ENCODE measurements at regions not wholly inside any gene's neighbourhood (a gene's known extent, or its start where the extent isn't known, plus 50 kb on each side); places are given as distances from the start of the nearest gene placed in this dataset.

GRCh38 chr11:120004723-120005122 lies 133.2 kb downstream of the TRIM29 start:
- Mint-ChIP-seq H3K27me3 (ENCODE audit: low read depth) (peaks cover 62% of the 10 kb centered on the region), H3K9me3 (ENCODE audit: low read depth) (peaks cover 3% of the 10 kb centered on the region), H3K4me1 (ENCODE audit: low read depth) (no peaks in the 10 kb centered on the region), H3K4me3 (ENCODE audit: unreplicated experiment) (no peak overlapping the region), H3K27ac (ENCODE audit: unreplicated experiment) (no peak overlapping the region), H3K36me3 (ENCODE audit: low read depth) (no peaks in the 10 kb centered on the region)
- DNase-seq (ENCODE audit: low spot score), result no peak
- TF ChIP-seq CTCF (IDR thresholded peaks at IDR 0.05), result no peak

- TF ChIP-seq CTCF (IDR thresholded peaks at IDR 0.05), result no peak
- Mint-ChIP-seq H3K4me1 (ENCODE audit: low read depth) (no peaks in the 10 kb centered on the region), H3K27me3 (ENCODE audit: low read depth) (peaks cover 45% of the 10 kb centered on the region), H3K36me3 (ENCODE audit: low read depth) (no peaks in the 10 kb centered on the region), H3K9me3 (ENCODE audit: low read depth) (peaks cover 3% of the 10 kb centered on the region), H3K27ac (ENCODE audit: unreplicated experiment) (no peak overlapping the region), H3K4me3 (ENCODE audit: unreplicated experiment) (no peak overlapping the region)
- no peak for DNase-seq (ENCODE audit: low spot score)
These were observed 136.5 kb downstream of the TRIM29 start for GRCh38 chr11:120001178-120002090.

GRCh38 chr11:119999220-119999619 lies 138.7 kb downstream of the TRIM29 start:
- Mint-ChIP-seq H3K4me3 (ENCODE audit: unreplicated experiment) (no peak overlapping the region), H3K9me3 (ENCODE audit: low read depth) (peaks cover 3% of the 10 kb centered on the region), H3K27ac (ENCODE audit: unreplicated experiment) (no peak overlapping the region), H3K27me3 (ENCODE audit: low read depth) (peaks cover 52% of the 10 kb centered on the region), H3K36me3 (ENCODE audit: low read depth) (no peaks in the 10 kb centered on the region), H3K4me1 (ENCODE audit: low read depth) (no peaks in the 10 kb centered on the region)
- no peak for DNase-seq (ENCODE audit: low spot score)
- TF ChIP-seq CTCF (IDR thresholded peaks at IDR 0.05), result no peak

- Mint-ChIP-seq H3K27me3 (ENCODE audit: low read depth) (peaks cover 41% of the 10 kb centered on the region), H3K9me3 (ENCODE audit: low read depth) (peaks cover 3% of the 10 kb centered on the region), H3K36me3 (ENCODE audit: low read depth) (no peaks in the 10 kb centered on the region), H3K4me1 (ENCODE audit: low read depth) (no peaks in the 10 kb centered on the region), H3K27ac (ENCODE audit: unreplicated experiment) (no peak overlapping the region), H3K4me3 (ENCODE audit: unreplicated experiment) (no peak overlapping the region)
- DNase-seq (ENCODE audit: low spot score), result no peak
- TF ChIP-seq CTCF (IDR thresholded peaks at IDR 0.05), result no peak
These were observed 141.4 kb downstream of the TRIM29 start for GRCh38 chr11:119996556-119996955.

- no peaks in the 10 kb centered on the region for H3K4me1 Mint-ChIP-seq (ENCODE audit: low read depth)
- H3K27me3 Mint-ChIP-seq (ENCODE audit: low read depth), result peaks cover 38% of the 10 kb centered on the region
- H3K27ac Mint-ChIP-seq (ENCODE audit: unreplicated experiment), result no peak overlapping the region
- TF ChIP-seq CTCF (IDR thresholded peaks at IDR 0.05), result no peak
- no peak for DNase-seq (ENCODE audit: low spot score)
- no peaks in the 10 kb centered on the region for H3K36me3 Mint-ChIP-seq (ENCODE audit: low read depth)
- no peak overlapping the region for H3K4me3 Mint-ChIP-seq (ENCODE audit: unreplicated experiment)
- H3K9me3 Mint-ChIP-seq (ENCODE audit: low read depth), result peaks cover 3% of the 10 kb centered on the region
These were observed 142.0 kb downstream of the TRIM29 start for GRCh38 chr11:119995730-119996491.

Measured in chondrocyte (in vitro differentiated cells).